ENCODE measurements at regions not wholly inside any gene's neighbourhood (a gene's known extent, or its start where the extent isn't known, plus 50 kb on each side); places are given as distances from the start of the nearest gene placed in this dataset.

DNA sequence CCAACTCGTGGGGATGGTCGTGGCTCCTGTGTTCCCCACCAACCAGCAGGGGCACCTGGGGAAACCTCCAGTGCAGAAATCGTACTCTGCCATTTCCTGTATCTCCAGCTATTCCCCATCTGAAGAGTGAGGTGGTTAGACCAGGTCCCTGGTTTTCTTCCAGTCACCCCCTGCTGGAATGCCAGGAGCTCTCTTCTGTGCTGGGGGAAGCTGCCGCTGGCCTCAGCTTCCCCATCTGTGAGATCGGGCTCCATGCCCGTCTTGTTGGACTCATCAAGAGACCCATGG, 119.7 kb downstream of the INHBB start:
- no peak for TF ChIP-seq EZH2 (IDR thresholded peaks at IDR 0.05; ENCODE audit: borderline replicate concordance, low read depth, low read length, poor library complexity, severe bottlenecking)
- TF ChIP-seq, protein P1, sequence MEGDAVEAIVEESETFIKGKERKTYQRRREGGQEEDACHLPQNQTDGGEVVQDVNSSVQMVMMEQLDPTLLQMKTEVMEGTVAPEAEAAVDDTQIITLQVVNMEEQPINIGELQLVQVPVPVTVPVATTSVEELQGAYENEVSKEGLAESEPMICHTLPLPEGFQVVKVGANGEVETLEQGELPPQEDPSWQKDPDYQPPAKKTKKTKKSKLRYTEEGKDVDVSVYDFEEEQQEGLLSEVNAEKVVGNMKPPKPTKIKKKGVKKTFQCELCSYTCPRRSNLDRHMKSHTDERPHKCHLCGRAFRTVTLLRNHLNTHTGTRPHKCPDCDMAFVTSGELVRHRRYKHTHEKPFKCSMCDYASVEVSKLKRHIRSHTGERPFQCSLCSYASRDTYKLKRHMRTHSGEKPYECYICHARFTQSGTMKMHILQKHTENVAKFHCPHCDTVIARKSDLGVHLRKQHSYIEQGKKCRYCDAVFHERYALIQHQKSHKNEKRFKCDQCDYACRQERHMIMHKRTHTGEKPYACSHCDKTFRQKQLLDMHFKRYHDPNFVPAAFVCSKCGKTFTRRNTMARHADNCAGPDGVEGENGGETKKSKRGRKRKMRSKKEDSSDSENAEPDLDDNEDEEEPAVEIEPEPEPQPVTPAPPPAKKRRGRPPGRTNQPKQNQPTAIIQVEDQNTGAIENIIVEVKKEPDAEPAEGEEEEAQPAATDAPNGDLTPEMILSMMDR (conservative IDR thresholded peaks at IDR 0.05; ENCODE audit: low read depth, low read length), result no peak
